ENCODE measurements at regions not wholly inside any gene's neighbourhood (a gene's known extent, or its start where the extent isn't known, plus 50 kb on each side); places are given as distances from the start of the nearest gene placed in this dataset.

- TF ChIP-seq ZNF207 (IDR thresholded peaks at IDR 0.05; ENCODE audit: borderline replicate concordance) (no peak), SREBF1 (IDR thresholded peaks at IDR 0.05; ENCODE audit: low read length) (no peak), RUNX3 (IDR thresholded peaks at IDR 0.05; ENCODE audit: low read length) (no peak), KAT2A (conservative IDR thresholded peaks at IDR 0.05; ENCODE audit: control insufficient read depth, low read depth, low read length) (no peak), ESRRA (IDR thresholded peaks at IDR 0.05; ENCODE audit: low read length) (no peak), E2F8 (IDR thresholded peaks at IDR 0.05; ENCODE audit: low read depth, partially characterized antibody) (no peak), STAT3 (IDR thresholded peaks at IDR 0.05; ENCODE audit: low read depth, low read length) (no peak)
These were observed 89.6 kb upstream of the TLE3 start (continued) for GRCh38 chr15:70187331-70187730.

GRCh38 chr15:70186152-70186551 lies 88.4 kb upstream of the TLE3 start:
- H3K4me3 ChIP-seq = no peak overlapping the region
- ChIA-PET POLR2A (no interaction called here), CTCF (no interaction called here), SMC1A (ENCODE audit: uncharacterized antibody, unreplicated experiment) (interaction anchor here (1.5 kb wide), 1 partner anchor 89 kb away, joined by 3 read pairs; the partner anchor contains the start of gene TLE3), RAD21 (ENCODE audit: unreplicated experiment) (no interaction called here)
- no peak for FAIRE-seq
- no peaks in the 10 kb centered on the region for H3K4me1 ChIP-seq (ENCODE audit: control insufficient read depth, insufficient read depth, low read length)
- H3K9ac ChIP-seq (ENCODE audit: control insufficient read depth, insufficient read depth, low read length) = no peak overlapping the region
- BruUV-seq (replicated peaks) = no TSS peak
- no peaks in the 10 kb centered on the region for H3K9me3 ChIP-seq (replicated peaks; ENCODE audit: control insufficient read depth, insufficient read depth, low read length)
- H4K20me1 ChIP-seq (ENCODE audit: control insufficient read depth, insufficient read depth) = no peaks in the 10 kb centered on the region
- no peak overlapping the region for H3K27ac ChIP-seq (ENCODE audit: control insufficient read depth, insufficient read depth)
- TF ChIP-seq IKZF2 (IDR thresholded peaks at IDR 0.05) (no peak), ASH2L (IDR thresholded peaks at IDR 0.05; ENCODE audit: borderline replicate concordance, low read depth) (no peak), RUNX3 (IDR thresholded peaks at IDR 0.05; ENCODE audit: low read length) (no peak), PAX5 (IDR thresholded peaks at IDR 0.05; ENCODE audit: borderline replicate concordance, low read depth, low read length) (no peak), ZBTB40 (IDR thresholded peaks at IDR 0.05; ENCODE audit: borderline replicate concordance) (no peak), ZNF384 (IDR thresholded peaks at IDR 0.05; ENCODE audit: borderline replicate concordance, low read depth, low read length) (no peak), ZNF217 (IDR thresholded peaks at IDR 0.05) (no peak)
- no peak overlapping the region for H3K4me2 ChIP-seq (ENCODE audit: control insufficient read depth, insufficient read depth)
- H3K27me3 ChIP-seq (replicated peaks in 1 of 2; ENCODE audit: control insufficient read depth in 2 of 2, insufficient read depth in 2 of 2, low read length in 1 of 2) = peaks cover 0 to 2% of the 10 kb centered on the region in 2 experiments; a peak in 2 of 4 replicates
- no peak for DNase-seq (ENCODE audit: low read depth, low spot score)
- ATAC-seq = peak; percentile 40; the same call in 2 of the 3 replicates
- intact Hi-C loops (cut with micrococcal nuclease; ENCODE audit: unreplicated experiment) (no loop called here), in situ Hi-C loops (cut with MboI) (no loop called here)
- no peaks in the 10 kb centered on the region for H3K79me2 ChIP-seq (ENCODE audit: control insufficient read depth, insufficient read depth, low read length)
- 45% methylated on average over 6 of the region's 6 CpGs for WGBS (ENCODE audit: insufficient coverage, insufficient replicate concordance, low lambda C conversion rate, missing lambda C conversion rate)
- no peak overlapping the region for H2AFZ ChIP-seq (ENCODE audit: control insufficient read depth, low read depth, low read length)
- no peaks in the 10 kb centered on the region for H3K36me3 ChIP-seq (ENCODE audit: control insufficient read depth in 2 of 2, insufficient read depth in 2 of 2, low read length in 1 of 2)
